ENCODE measurements at regions not wholly inside any gene's neighbourhood (a gene's known extent, or its start where the extent isn't known, plus 50 kb on each side); places are given as distances from the start of the nearest gene placed in this dataset.

GRCh38 chr11:29309992-29310391, 706.8 kb downstream of the KCNA4 start:
- TF ChIP-seq MAX (IDR thresholded peaks at IDR 0.05; ENCODE audit: low read depth), result no peak
- no peak for TF ChIP-seq RAD21 (IDR thresholded peaks at IDR 0.05; ENCODE audit: low read length)
- TF ChIP-seq POLR2AphosphoS5 (IDR thresholded peaks at IDR 0.05; ENCODE audit: low read depth, low read length), result peak; percentile 39; the same call in 1 of the 2 replicates
- no peak for TF ChIP-seq CTCF (IDR thresholded peaks at IDR 0.05)
- 0 out of 2 replicates have a peak, but pooled peaks have one; percentile 18 for TF ChIP-seq RXRA (IDR thresholded peaks at IDR 0.05; ENCODE audit: borderline replicate concordance, low read depth)
- peak; percentile 13; the same call in 1 of the 2 replicates for TF ChIP-seq TAF1 (IDR thresholded peaks at IDR 0.05; ENCODE audit: borderline replicate concordance, low read depth, low read length)
- TF ChIP-seq RFX5 (IDR thresholded peaks at IDR 0.05; ENCODE audit: low read length), result no peak
- TF ChIP-seq NRF1 (IDR thresholded peaks at IDR 0.05; ENCODE audit: low read depth, low read length), result no peak
- peak; percentile 68; the same call in 1 of the 2 replicates for TF ChIP-seq TEAD4 (IDR thresholded peaks at IDR 0.05; ENCODE audit: borderline replicate concordance, insufficient read depth)
- no peak for TF ChIP-seq EZH2phosphoT487 (IDR thresholded peaks at IDR 0.05; ENCODE audit: borderline replicate concordance, low read depth)
- TF ChIP-seq TCF12 (IDR thresholded peaks at IDR 0.05), result peak; percentile 55; the same call in 1 of the 2 replicates
